ENCODE measurements at regions not wholly inside any gene's neighbourhood (a gene's known extent, or its start where the extent isn't known, plus 50 kb on each side); places are given as distances from the start of the nearest gene placed in this dataset.

GRCh38 chr4:128649575-128650205 lies 159.8 kb upstream of the JADE1 start:
- no peak for TF ChIP-seq CTCF (IDR thresholded peaks at IDR 0.05; ENCODE audit: low read length)
- TF ChIP-seq EZH2 (IDR thresholded peaks at IDR 0.05; ENCODE audit: borderline replicate concordance, low read length): no peak
